ENCODE measurements at regions not wholly inside any gene's neighbourhood (a gene's known extent, or its start where the extent isn't known, plus 50 kb on each side); places are given as distances from the start of the nearest gene placed in this dataset.

DNA sequence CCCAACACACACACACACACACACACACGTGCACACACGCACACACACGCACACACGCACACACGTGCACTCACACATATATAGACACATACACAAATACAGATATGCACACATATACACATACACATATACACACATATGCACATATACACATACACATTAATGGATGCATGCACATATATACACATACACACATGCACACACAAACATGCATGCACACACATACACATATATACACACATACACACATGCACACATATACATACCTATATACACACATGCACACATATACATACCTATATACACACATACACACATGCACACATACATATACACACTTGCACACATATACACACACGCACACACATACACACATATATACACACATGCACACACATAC is 312.4 kb upstream of the PFKP start:
- no peaks in the 10 kb centered on the region for H3K36me3 ChIP-seq
- no peaks in the 10 kb centered on the region for H3K4me1 ChIP-seq
- H3K27me3 ChIP-seq = peaks cover 0 to 12% (median 0%) of the 10 kb centered on the region in 9 donors
- no peak overlapping the region for H3K27ac ChIP-seq
- H3K4me3 ChIP-seq = no peak overlapping the region
- peak in 1 of 4 donors; percentile 34 for ATAC-seq
- intact Hi-C loops (cut with DNase I) = no loop called here
- 60 to 72% (median 69%) methylated on average over 6 of the region's 6 CpGs for WGBS, 4 donors
- no peak for TF ChIP-seq POLR2A (IDR thresholded peaks at IDR 0.05)
- TF ChIP-seq, protein P1, sequence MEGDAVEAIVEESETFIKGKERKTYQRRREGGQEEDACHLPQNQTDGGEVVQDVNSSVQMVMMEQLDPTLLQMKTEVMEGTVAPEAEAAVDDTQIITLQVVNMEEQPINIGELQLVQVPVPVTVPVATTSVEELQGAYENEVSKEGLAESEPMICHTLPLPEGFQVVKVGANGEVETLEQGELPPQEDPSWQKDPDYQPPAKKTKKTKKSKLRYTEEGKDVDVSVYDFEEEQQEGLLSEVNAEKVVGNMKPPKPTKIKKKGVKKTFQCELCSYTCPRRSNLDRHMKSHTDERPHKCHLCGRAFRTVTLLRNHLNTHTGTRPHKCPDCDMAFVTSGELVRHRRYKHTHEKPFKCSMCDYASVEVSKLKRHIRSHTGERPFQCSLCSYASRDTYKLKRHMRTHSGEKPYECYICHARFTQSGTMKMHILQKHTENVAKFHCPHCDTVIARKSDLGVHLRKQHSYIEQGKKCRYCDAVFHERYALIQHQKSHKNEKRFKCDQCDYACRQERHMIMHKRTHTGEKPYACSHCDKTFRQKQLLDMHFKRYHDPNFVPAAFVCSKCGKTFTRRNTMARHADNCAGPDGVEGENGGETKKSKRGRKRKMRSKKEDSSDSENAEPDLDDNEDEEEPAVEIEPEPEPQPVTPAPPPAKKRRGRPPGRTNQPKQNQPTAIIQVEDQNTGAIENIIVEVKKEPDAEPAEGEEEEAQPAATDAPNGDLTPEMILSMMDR (IDR thresholded peaks at IDR 0.05) = no peak
- no peaks in the 10 kb centered on the region for H3K9me3 ChIP-seq
- DNase-seq = no peak

DNA sequence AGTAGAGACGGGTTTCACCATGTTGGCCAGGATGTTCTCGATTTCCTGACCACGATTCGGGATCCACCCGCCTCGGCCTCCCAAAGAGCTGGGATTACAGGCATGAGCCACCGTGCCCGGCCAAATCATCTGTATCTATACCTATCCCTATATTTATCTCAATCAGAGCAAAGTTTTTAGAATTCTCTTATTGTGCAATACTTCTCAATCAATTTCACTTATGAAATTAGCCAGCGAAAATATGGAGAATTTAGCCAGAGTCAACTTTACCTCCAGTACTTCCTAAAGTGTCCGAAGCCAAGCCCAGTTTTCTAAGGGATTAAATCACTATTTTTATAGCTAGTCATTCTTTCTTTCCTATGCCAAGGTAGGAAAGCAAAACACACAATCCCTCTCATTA is 319.1 kb upstream of the PFKP start:
- Histone ChIP-seq H3K27me3 (peaks cover 0 to 23% (median 0%) of the 10 kb centered on the region in 9 donors), H3K9me3 (no peaks in the 10 kb centered on the region), H3K27ac (no peak overlapping the region), H3K4me3 (no peak overlapping the region), H3K36me3 (no peaks in the 10 kb centered on the region), H3K4me1 (no peaks in the 10 kb centered on the region)
- WGBS, 4 donors = 86 to 94% (median 89%) methylated on average over 10 of the region's 10 CpGs
- TF ChIP-seq, protein P1 (IDR thresholded peaks at IDR 0.05) = no peak
- ATAC-seq = no peak
- intact Hi-C loops (cut with DNase I) = no loop called here
- DNase-seq = no peak

DNA sequence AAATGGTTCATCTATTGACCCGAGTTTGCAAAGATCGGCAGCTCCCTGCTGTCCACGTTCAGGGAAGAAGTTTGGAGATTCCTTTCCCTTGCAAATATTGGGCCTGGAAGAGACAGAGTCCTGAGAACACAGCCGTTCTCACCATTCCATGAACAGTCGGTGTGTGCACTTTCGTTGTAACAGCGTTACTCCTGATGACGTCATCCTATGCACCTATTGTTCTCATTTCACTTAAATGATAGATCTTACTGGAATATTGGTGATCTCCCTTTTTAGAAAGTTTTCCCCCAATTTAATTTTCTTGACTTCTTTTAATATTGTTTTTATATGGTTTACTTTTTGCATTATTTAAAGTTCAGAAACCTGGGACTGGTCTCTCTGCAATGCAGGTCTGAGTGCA is 320.7 kb upstream of the PFKP start:
- no peak overlapping the region for H3K27ac ChIP-seq
- H3K27me3 ChIP-seq = peaks cover 0 to 19% (median 0%) of the 10 kb centered on the region in 9 donors
- no peaks in the 10 kb centered on the region for H3K4me1 ChIP-seq
- no peak for DNase-seq
- intact Hi-C loops (cut with DNase I) = no loop called here
- no peaks in the 10 kb centered on the region for H3K9me3 ChIP-seq
- WGBS, 4 donors = 89 to 92% (median 91%) methylated on average over 8 of the region's 8 CpGs
- H3K4me3 ChIP-seq = no peak overlapping the region
- TF ChIP-seq, protein P1 (IDR thresholded peaks at IDR 0.05) = no peak
- ATAC-seq = no peak
- H3K36me3 ChIP-seq = no peaks in the 10 kb centered on the region

DNA sequence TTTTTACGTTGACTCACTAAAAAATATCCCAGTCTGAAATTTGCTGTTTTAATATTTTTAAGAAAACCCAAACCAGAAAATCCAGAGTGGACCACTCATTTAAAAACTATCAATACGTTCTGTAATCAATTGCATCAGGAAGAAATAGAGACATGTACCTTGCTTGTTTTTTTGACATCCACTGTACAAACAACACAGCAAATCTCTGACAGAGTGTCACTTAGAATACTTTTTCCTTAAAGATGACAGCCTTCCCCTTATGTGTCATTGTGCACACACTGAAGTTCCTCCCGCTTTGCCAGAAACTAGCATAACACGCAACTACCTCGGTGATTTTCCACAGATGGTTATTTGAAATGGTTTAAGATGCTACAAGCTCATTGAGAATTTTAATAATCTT is 321.7 kb upstream of the PFKP start:
- H3K9me3 ChIP-seq = no peaks in the 10 kb centered on the region
- H3K27ac ChIP-seq = no peak overlapping the region
- H3K4me3 ChIP-seq = no peak overlapping the region
- H3K36me3 ChIP-seq = no peaks in the 10 kb centered on the region
- intact Hi-C loops (cut with DNase I) = no loop called here
- DNase-seq = no peak
- TF ChIP-seq, protein P1 (IDR thresholded peaks at IDR 0.05) = no peak
- TF ChIP-seq POLR2A (IDR thresholded peaks at IDR 0.05) = no peak
- H3K4me1 ChIP-seq = no peaks in the 10 kb centered on the region
- 70 to 92% (median 85%) methylated on average over 5 of the region's 5 CpGs for WGBS, 4 donors
- peaks cover 0 to 11% (median 0%) of the 10 kb centered on the region in 9 donors for H3K27me3 ChIP-seq
- ATAC-seq = no peak
